ENCODE measurements at regions not wholly inside any gene's neighbourhood (a gene's known extent, or its start where the extent isn't known, plus 50 kb on each side); places are given as distances from the start of the nearest gene placed in this dataset.

- TF ChIP-seq CTCF (optimal IDR thresholded peaks at IDR 0.05 in 1 of 3, IDR thresholded peaks at IDR 0.05 in 1 of 3, conservative IDR thresholded peaks at IDR 0.05 in 1 of 3; ENCODE audit: extremely low read depth in 1 of 3, insufficient read depth in 2 of 3, low read length in 3 of 3) = no peak
- TF ChIP-seq EZH2 (IDR thresholded peaks at IDR 0.05; ENCODE audit: low read length) = no peak
Observed at GRCh38 chr12:24756479-24757024, 192.3 kb downstream of the BCAT1 start.

Measured in keratinocyte (primary cell).